NCI-H2081 treated with DMSO at 0.1 percent for 48 hours (cell line): ENCODE measurements at regions not wholly inside any gene's neighbourhood (a gene's known extent, or its start where the extent isn't known, plus 50 kb on each side); places are given as distances from the start of the nearest gene placed in this dataset.

ENCODE experiments used
- DNase-seq: peaks from one replicate; lab custom pipeline; 2025; lab: John Stamatoyannopoulos, UW

GRCh38 chr22:49435596-49435995 is 392.1 kb downstream of the BRD1 start:
- no peak for DNase-seq

- no peak for DNase-seq
Measured at GRCh38 chr22:49433717-49434611, 393.7 kb downstream of the BRD1 start.

DNA sequence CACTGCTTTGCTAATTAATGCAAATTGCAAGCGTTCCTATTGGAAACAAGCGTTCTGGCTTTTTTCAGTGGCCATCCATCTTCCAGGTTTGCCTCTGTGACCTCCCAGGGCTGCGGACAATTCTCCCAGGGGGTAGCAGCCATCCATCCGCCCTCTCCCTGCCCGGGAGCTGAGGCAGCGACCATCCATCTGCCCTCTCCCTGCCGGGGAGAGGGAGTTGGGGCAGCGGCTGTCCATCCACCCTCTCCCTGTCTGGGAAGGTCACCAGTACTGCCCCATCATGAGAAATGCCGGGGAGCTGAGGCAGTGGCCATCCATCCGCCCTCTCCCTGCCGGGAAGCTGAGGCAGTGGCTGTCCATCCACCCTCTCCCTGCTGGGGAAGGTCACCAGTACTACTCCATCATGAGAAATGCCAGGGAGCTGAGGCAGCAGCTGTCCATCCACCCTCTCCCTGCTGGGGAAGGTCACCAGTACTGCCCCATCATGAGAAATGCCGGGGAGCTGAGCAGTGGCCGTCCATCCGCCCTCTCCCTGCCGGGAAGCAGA is 394.7 kb downstream of the BRD1 start:
- DNase-seq = no peak

GRCh38 chr22:49432211-49432896 is 395.3 kb downstream of the BRD1 start:
- no peak for DNase-seq

- DNase-seq = no peak
Measured at GRCh38 chr22:49431551-49431950, 396.1 kb downstream of the BRD1 start.

DNA sequence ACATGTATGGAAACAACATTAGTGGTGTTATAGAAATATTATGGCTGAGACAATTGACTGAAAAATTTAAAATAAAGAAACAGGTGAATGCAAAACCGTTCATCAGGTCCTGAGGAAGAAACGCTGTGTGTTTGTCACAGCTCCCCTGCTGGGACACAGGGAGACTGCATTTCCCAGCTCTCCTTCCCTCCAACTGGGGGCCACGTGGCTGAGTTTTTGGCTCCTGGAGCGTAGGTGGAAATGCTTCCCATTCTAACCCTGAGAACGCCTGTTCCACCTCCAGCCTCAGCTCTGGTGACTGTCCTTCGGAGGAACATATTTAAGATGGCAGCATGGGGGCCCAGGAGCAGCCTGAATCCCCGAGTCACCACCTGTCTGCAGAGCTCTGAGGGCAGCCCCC is 398.6 kb downstream of the BRD1 start:
- DNase-seq = no peak

- no peak for DNase-seq
Measured at GRCh38 chr22:49427941-49428340, 399.7 kb downstream of the BRD1 start.

DNA sequence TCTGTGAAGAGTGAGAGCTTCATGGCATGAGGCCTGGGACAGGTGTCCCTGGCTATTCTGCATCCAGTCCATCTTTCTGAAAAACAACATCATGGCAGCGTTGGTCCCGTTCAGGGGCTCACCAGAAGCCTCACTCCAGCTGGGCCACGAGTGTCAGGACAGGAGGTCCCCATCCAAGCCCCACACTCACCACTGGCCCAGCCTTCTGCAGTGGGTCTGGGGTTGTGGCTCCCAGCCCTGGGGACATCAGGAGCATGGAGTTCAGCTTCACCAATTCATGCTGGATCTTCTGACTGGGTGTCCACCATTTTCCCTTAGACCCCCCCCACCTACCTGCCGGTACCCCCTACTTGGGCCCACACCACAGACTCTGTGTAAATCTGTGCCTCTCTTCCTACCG is 400.3 kb downstream of the BRD1 start:
- no peak for DNase-seq

DNA sequence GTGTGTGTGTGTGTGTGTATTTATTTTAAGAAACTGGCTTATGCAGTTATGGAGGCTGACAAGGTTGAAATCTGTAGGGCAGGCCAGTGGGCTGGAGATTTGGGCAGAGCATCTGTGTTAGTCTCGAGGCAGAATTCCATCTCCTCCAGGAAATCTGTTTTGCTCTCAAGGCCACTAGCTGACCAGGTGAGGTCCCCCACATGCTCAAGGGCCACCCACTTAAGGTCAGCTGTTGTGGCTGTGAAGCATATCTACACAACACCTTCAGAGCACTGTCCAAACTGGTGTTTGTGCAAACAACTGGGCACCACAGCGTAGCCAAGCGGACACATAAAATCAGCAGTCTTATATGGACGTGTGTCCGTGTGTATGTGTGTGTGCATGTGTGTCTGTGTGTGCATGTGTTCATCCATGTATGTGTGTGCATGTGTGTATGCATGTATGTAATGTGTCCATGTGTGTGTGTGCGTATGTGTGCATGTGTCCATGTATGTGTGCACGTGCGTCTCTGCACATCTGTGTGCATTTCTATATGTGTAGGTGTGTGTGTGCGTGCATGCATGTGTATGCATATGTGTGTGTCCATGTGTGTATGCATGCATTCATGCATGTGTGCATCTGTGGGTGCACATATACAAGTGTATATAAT is 400.9 kb downstream of the BRD1 start:
- DNase-seq = no peak

DNA sequence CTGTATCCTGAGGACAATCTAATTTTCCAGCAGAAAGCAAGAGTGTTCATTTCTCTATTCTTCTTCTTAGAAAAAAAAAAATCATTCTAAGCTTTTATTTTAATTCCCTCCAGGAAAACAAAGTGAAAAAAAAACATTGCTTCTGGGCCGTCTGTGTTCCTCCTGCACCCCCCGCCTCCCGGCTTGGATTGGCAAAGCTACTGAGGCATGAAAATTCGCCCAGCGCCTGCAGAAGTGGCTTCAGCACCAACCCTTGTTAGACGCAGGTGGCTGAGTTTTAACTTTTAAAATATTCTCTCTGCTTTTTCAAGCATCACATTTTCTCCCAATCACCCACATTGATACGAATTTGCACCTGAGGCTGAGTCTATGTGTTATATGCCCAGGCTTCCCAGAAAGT is 401.6 kb downstream of the BRD1 start:
- no peak for DNase-seq

DNA sequence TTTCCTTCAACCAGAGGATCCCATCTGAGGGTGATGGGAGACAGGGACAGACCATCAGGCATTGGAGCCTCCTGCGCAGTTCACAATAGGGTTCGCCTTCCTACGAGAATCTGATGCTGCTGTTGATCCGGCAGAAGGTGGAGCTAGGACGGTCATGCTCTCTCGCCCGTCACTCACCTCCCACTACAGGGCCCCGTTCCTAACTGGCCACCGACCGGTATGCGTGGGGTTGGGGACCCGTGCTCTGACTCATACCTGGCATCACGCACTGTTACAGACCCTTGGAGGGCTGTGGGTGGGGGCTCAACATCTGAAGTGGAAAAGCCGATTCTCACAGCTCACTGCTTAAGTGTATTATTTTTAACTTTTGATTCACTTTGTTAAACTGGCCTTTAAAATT is 402.3 kb downstream of the BRD1 start:
- DNase-seq = no peak

GRCh38 chr22:49424893-49425270 is 402.8 kb downstream of the BRD1 start:
- DNase-seq = no peak

DNA sequence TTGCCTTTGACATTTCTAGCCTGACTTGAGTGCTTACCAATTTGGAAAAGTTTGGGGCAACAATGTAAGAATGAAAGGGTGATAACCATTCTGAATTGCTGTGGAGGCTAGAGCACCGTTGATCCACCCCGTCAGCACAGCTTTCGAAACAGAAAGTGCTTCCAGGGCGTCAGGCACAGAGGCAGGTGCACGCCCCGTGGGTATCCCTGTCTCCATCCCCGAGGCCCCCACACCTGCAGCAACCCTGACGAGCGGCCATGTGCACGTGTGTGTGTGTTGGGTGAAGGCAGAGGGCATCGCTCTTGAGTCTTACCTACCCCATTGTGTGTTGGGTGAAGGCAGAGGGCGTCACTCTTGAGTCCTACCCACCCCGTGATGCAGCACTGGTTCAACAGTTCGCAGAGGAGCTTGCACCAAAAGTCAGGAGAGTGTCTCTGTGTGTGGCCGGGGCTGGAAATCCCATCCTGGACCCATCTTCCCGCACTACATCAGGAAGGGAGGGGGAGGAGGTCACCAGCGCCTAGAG is 404.5 kb downstream of the BRD1 start:
- no peak for DNase-seq

- DNase-seq = no peak
Measured at GRCh38 chr22:49422701-49423100, 405.0 kb downstream of the BRD1 start.

GRCh38 chr22:49420651-49421050 is 407.0 kb downstream of the BRD1 start:
- DNase-seq = no peak

DNA sequence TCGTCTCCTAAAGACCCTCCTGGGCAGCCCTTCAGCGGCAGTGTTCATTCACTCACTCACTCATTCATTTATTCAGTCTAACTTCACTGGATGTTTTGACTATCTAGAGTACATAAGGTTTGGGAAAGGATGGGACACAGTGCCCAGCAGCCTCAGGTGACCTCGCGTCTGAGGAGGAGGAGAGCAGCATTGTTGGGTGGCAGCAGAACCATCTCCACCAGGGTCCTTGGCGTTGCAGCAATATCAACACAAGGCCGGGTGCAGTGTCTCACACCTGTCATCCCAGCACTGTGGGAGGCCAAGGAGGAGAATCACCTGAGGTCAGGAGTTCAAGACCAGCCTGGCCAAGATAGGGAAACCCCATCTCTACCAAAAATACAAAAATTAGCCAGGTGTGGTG is 408.0 kb downstream of the BRD1 start:
- no peak for DNase-seq

DNA sequence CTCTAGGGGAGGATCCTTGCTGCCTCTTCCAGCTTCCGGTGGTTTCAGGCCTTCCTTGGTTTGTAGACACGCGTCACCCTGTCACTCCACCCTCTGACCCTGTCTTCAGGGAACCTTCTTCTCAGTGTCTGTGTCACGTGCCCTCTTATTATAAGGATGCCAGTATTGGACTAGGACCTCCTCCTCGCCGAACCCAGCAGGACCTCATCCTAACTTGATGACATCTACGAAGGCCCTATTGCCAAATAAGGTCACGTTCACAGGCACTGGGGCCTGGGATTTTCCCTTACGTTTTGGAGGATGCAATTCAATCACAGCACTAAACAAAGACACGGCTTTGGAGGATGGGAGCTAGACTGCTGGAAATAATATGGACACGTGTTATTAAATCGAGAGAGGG is 408.7 kb downstream of the BRD1 start:
- no peak for DNase-seq

DNA sequence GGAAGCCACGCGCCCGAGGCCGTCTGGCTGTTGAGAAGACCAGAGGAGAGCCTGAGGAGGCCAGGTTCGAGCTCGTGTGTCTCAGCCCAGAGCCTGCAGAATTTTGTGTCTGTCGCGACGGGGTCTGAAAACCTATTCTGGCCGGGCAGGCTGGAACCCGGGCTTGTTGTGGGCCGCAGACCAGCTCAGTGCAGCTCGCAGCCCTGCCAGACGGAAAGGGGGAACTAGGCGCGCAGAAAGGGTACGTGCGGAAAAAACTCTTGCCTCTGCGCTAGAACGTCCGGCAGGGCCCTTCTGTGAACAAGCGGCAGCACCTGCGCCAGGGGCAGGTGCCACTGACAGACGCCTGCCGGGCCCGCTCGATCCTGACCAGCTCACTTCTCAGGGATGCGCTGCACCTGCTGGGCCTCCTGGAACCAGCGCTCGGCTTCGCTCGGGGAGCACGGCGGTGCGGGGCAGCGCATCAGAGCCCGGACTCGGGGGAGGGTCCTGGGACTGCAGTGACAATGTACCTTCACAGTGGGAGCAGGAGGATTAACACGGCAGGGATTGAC is 409.3 kb downstream of the BRD1 start:
- DNase-seq = no peak

DNA sequence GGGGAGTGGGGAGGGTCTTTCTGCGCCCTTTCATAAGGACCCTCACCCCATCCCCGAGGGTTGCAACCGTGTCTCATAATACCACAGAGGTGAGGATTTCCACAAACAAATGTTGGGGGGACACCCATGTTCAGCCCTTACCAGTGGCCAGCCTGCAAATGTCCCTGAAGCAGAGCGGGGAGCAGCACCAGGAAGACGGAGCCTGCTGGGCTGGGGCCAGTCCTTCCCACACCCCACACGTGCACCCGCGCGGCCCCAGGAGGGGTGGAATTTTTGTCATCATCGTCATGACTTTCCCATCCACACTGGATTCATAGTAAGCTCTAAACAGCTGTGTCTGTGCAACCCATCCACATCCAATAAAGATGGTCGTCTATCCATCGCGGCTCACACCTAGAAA is 409.8 kb downstream of the BRD1 start:
- no peak for DNase-seq

DNA sequence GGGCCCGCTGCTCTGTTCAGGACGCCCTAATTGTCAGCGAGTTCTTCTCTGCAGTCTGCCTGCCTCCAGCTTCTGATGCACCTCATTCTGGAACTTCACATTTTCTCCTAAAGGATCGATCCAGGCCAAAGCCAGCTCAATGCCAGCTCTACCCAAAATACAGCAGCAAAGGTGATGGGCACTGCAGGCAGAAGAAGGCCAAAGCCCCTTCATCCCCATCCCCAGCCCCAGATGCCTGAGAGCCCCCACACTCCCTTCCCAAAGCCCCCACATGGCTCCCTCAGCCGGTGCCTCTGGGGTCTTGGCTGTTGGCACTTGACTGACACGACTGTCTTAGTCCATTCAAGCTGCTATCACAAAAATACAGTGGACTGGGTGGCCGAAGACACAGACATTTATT is 410.3 kb downstream of the BRD1 start:
- no peak for DNase-seq

- DNase-seq = no peak
Measured at GRCh38 chr22:49415151-49415951, 412.3 kb downstream of the BRD1 start.
